ENCODE measurements at regions not wholly inside any gene's neighbourhood (a gene's known extent, or its start where the extent isn't known, plus 50 kb on each side); places are given as distances from the start of the nearest gene placed in this dataset.
"Not testable (repeated sequence)": the region's sequence is repeated elsewhere in the genome, so short reads cannot be mapped to it uniquely, and the experiment has no call there.

DNA sequence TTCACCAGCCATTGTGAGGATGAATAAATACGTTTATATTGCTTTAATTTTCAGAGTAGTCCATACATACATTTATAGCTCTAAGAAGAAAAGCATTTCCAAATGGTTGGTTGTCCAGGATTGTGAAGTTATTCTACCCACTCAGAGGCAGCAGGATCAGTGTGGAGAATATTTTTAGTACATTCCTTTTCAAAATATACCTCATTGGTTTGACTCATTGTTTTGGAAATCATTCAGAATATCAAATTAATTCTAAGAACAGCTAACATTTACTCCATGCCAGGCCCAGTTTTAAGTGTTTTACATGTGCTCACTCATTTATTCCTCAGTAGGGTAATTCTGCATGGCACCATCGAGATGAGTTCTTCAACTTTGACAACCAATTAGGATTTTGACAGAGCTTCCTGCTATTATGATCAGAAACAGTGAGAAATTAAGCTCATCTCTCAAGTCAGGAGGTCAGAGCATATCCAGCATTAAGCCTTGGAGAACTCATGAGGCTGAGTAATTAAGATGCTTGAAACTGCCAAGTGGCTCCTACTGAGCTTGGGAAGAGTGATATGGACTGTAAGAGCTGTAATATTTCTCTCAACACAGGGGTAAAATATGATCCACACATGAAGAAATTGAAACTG is 153.3 kb upstream of the CLEC14A start:
- no peak for DNase-seq (ENCODE audit: low read depth in 2 of 2)

DNA sequence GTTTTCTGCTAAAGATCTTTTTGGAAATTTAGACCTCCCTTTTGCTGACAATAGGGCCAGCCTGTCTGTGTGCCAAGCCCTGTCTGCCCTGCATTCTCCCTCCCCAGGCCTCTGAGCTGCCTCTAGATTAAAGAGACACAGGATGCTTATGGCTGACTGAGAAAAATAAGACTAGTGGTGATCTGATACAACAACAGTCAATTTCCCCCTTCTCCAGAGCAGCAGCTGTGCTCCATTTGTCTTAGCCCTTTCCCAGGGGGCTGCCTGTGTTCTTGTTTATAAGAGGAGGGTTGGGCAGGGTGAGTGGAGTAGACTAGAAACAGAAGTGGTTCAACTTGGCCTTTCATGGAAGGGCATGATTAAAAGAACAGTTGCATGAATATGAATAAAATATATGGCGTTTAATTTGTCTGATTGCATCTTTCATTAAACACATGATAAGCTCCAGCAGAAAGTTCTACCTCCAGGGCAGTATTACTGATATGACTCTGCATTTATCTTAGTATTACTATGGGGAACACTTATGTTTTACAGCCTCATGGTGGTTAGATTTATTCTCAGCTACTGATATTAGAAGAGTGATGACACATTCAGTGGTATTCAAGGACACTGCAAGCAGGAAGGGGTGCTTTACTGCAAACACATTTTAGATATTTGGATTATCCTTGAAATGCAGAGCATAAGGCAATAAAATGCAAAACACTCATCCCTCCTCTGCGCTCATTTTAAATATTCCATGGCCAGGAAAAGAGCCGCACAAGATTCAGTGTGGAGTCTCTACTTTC is 150.2 kb upstream of the CLEC14A start:
- DNase-seq (ENCODE audit: low read depth in 2 of 2) = no peak

- no peak for DNase-seq (ENCODE audit: low read depth in 2 of 2)
Observed at GRCh38 chr14:38404616-38405015, 148.7 kb upstream of the CLEC14A start.

DNA sequence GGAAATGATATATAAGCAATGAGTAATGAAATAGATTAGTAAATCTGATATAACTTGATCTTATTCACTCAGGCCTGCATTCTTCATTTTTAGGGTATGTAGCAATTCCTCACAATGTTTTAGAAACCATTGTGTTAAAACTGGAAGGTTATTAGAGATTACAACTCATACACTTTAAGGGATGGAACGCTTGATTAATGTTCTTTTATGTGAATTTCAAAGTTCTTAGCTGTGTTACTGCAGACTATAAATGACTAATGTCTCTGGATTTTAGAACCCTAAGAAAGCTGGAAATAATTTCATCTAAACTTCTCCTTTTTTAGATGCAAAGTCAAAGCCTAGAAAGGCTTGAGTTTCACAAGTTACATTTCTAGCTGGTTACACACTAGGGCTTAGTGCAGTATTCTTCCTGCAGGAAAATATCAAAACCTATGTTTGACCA is 148.2 kb upstream of the CLEC14A start:
- DNase-seq (ENCODE audit: low read depth in 2 of 2) = no peak

- no peak for DNase-seq (ENCODE audit: low read depth in 2 of 2)
Observed at GRCh38 chr14:38400751-38401150, 144.9 kb upstream of the CLEC14A start.

- DNase-seq (ENCODE audit: low read depth in 2 of 2) = no peak
Observed at GRCh38 chr14:38399652-38400051, 143.8 kb upstream of the CLEC14A start.

- DNase-seq (ENCODE audit: low read depth in 2 of 2) = no peak
Observed at GRCh38 chr14:38394767-38395166, 138.9 kb upstream of the CLEC14A start.

- DNase-seq (ENCODE audit: low read depth in 2 of 2) = no peak
Observed at GRCh38 chr14:38394064-38394463, 138.2 kb upstream of the CLEC14A start.

- no peak for DNase-seq (ENCODE audit: low read depth in 2 of 2)
Observed at GRCh38 chr14:38391334-38391733, 135.4 kb upstream of the CLEC14A start.

DNA sequence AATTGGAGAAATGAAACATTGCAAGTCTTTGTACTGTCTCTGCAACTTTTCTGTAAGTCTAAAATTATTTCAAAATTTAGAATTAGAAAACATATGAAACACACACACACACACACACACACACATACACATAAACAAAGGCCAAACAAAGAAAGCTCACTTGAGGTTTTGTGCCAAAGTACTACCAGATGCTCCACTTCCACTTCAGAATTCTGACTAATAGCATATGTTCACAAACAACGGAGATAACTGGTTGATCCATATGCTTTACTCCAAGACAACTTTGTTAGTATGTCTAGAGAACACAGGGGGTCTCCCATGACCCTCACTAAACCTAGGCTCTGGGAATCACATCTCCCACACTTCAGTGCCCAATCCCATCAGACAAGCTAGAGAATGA is 133.8 kb upstream of the CLEC14A start:
- no peak for DNase-seq (ENCODE audit: low read depth in 2 of 2)

- DNase-seq (ENCODE audit: low read depth in 2 of 2) = no peak
Observed at GRCh38 chr14:38387821-38388220, 131.9 kb upstream of the CLEC14A start.

- no peak for DNase-seq (ENCODE audit: low read depth in 2 of 2)
Observed at GRCh38 chr14:38385836-38386235, 129.9 kb upstream of the CLEC14A start.

- DNase-seq (ENCODE audit: low read depth in 2 of 2) = no peak
Observed at GRCh38 chr14:38385343-38385742, 129.4 kb upstream of the CLEC14A start.

DNA sequence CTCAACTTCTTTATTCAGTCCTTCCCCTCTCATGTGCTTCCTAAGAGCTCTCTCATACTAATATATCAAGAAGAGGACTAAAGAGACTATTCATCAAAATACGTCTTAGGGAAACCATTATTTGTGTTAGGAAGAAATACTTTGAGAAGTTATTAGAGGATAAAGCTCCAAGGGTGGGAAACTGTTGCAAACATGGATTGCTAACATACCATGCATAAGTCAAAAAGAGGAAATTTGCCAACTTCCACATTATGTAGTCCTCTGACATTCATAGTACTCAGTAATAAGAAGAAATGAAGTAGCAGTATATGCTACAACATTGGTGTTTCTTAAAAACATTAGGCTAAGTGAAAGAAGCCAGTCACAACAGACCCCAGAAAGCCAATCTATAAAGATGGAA is 128.8 kb upstream of the CLEC14A start:
- DNase-seq (ENCODE audit: low read depth in 2 of 2) = no peak

- no peak for DNase-seq (ENCODE audit: low read depth in 2 of 2)
Observed at GRCh38 chr14:38367922-38368321, 112.0 kb upstream of the CLEC14A start.

DNA sequence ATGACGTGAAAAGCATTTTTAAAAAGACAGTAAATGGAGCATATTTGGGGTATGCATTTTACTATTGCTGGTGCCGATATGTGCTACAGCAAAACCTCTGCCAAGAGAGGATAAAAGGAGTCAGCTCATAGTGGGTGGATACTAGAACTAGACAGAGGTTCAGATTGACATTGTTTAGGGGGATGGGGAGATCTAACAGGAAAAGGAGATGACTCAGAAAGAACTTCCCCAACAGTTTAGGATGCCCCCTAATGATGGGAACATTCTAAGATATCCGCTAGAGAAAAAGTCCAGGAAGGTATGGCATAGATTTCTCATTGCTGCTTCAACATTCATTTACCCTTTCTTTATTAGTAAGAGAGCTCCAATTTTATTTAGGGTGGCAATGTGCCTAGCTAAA is 110.5 kb upstream of the CLEC14A start:
- DNase-seq (ENCODE audit: low read depth in 2 of 2) = no peak

DNA sequence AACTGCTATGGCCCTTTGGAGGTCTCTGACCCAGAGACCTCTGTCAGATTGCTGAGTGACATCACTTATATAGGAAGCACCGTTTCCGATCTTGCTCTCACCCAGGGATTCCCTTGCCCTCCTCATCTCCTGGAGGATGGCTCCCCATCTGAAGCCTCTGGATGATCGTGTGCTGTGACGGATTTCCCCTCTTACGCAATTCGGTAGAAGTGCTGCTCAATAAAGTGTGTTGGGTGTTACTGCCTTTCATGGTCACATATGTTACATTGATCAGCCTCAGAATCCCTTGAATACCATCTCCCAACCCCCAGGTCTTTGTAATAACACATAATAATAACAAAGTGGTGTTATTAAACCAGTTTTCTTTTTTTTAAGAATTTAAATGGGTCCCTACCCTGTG is 107.3 kb upstream of the CLEC14A start:
- no peak for DNase-seq (ENCODE audit: low read depth in 2 of 2)

GRCh38 chr14:38357557-38357956 is 101.7 kb upstream of the CLEC14A start:
- no peak for DNase-seq (ENCODE audit: low read depth in 2 of 2)

DNA sequence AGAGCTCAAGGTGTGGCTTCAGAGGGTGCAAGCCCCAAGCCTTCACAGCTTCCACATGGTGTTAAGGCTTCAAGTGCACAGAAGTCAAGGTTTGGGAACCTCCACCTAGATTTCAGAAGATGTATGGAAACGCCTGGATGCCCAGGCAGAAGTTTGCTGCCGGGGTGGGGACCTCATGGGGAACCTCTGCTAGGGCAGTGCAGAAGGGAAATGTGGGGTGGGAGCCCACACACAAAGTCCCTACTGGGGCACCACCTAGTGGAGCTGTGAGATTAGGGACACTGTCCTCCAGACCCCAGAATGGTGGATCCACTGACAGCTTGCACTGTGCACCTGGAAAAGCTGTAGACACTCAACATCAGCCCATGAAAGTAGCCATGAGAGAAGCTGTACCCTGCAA is 99.6 kb upstream of the CLEC14A start:
- DNase-seq (ENCODE audit: low read depth in 2 of 2) = not testable (repeated sequence)

DNA sequence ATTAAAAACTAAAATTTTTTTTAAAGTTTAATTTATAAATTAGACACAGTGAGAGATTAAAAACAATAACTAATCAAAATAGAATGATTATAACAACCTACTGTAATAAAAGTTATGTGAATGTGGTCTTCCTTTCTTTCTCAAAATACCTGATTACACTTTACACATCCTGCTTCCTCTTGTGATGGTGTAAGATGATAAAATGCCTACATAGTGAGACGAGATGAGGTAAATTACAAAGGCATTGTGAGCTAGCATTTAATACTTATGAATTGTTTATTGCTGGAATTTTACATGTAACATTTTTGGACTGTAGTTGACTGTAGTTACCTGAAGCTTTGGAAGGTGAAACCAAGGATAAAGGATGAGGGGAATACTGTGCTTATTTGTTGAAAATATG is 94.2 kb upstream of the CLEC14A start:
- no peak for DNase-seq (ENCODE audit: low read depth in 2 of 2)

DNA sequence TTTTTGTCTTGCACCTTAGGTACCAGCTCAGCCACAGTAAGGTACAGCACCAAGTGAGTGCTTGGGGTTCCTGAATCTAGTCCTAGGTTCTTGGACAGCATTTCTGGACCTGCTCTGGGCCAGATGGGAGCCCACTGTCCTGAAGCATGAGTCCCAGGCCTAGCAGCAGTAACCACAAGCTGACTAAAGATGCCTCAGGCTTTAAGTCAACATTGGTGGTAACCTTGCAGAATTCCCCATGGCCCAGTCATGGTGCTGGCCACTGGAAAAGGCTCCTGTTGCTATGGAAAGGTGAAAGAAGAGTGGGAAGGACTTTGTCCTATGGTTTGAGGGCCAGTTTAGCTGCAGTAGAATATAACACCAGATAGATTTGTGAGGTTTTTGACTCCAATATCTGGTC is 86.9 kb upstream of the CLEC14A start:
- DNase-seq (ENCODE audit: low read depth in 2 of 2) = no peak

GRCh38 chr14:38339696-38340095 is 83.8 kb upstream of the CLEC14A start:
- no peak for DNase-seq (ENCODE audit: low read depth in 2 of 2)

DNA sequence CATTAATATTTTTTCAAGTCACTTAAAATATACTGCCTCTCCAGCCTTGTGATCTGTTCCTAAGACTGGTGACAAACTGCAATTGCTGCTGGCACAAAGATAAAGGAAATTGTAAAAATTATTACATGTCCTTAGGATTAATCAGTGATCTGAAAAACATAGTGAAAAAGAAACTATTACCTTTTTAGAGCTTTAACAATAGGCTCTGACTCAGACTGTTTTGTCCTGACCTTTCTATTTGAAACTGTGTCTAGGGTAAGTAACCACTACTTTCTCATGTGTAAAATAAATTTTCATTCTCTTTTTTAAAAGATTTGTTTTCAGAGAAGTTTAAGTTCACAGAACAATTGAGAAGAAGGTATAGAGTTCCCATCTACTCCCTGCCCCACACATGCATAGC is 80.4 kb upstream of the CLEC14A start:
- DNase-seq (ENCODE audit: low read depth in 2 of 2) = no peak

- DNase-seq (ENCODE audit: low read depth in 2 of 2) = no peak
Observed at GRCh38 chr14:38330275-38330674, 74.4 kb upstream of the CLEC14A start.
